Activated CD4-positive, alpha-beta memory T cell treated with anti-CD3 and anti-CD28 coated beads, Interleukin-2, amount 10 ng/mL, durations not matched to agents 7 days and 5 days (primary cell): ENCODE measurements at regions not wholly inside any gene's neighbourhood (a gene's known extent, or its start where the extent isn't known, plus 50 kb on each side); places are given as distances from the start of the nearest gene placed in this dataset.

Source experiments
- CTCF ChIA-PET: fragments of 350-600 bp; sonication (Branson Sonifier 250); formaldehyde crosslinking; loops from one replicate; lab custom pipeline; 2021; ENCODE audit warnings: antibody characterized with exemption, inconsistent platforms; lab: Charles Lee
- POLR2A ChIA-PET: fragments of 350-600 bp; sonication (Branson Sonifier 250); formaldehyde crosslinking; loops from one replicate; lab custom pipeline; 2021; ENCODE audit warnings: antibody characterized with exemption; lab: Charles Lee
- DNase-seq: peaks from one replicate; pipeline ENCODE4 v3.0.0-alpha.2; 2020
- H3K27ac Mint-ChIP-seq: one replicate; pipeline ENCODE4 v1.8.0; 2021; ENCODE audit warnings: mild to moderate bottlenecking, mixed read lengths
- H3K27me3 Mint-ChIP-seq: one replicate; pipeline ENCODE4 v1.8.0; 2021; ENCODE audit warnings: mixed read lengths
- H3K36me3 Mint-ChIP-seq: one replicate; pipeline ENCODE4 v1.8.0; 2021; ENCODE audit warnings: low read depth, mixed read lengths
- H3K4me1 Mint-ChIP-seq: one replicate; pipeline ENCODE4 v1.8.0; 2021; ENCODE audit warnings: mixed read lengths
- H3K4me3 Mint-ChIP-seq: one replicate; pipeline ENCODE4 v1.8.0; 2021; ENCODE audit warnings: mild to moderate bottlenecking, mixed read lengths
- H3K9me3 Mint-ChIP-seq: one replicate; pipeline ENCODE4 v1.8.0; 2021; ENCODE audit warnings: mixed read lengths

GRCh38 chr10:33732161-33732680 is 397.8 kb upstream of the NRP1 start:
- Mint-ChIP-seq H3K36me3 (no peaks in the 10 kb centered on the region), H3K4me1 (no peaks in the 10 kb centered on the region), H3K27ac (no peak overlapping the region), H3K4me3 (no peak overlapping the region), H3K9me3 (no peaks in the 10 kb centered on the region), H3K27me3 (peaks cover 7% of the 10 kb centered on the region)
- ChIA-PET CTCF (no interaction called here), POLR2A (no interaction called here)
- no peak for DNase-seq

GRCh38 chr10:33731322-33731721 is 396.9 kb upstream of the NRP1 start:
- POLR2A ChIA-PET = no interaction called here
- no peak for DNase-seq
- Mint-ChIP-seq H3K4me1 (no peaks in the 10 kb centered on the region), H3K36me3 (no peaks in the 10 kb centered on the region), H3K9me3 (no peaks in the 10 kb centered on the region), H3K27me3 (peaks cover 7% of the 10 kb centered on the region), H3K4me3 (no peak overlapping the region), H3K27ac (no peak overlapping the region)
- CTCF ChIA-PET = no interaction called here

GRCh38 chr10:33725430-33725829 is 391.0 kb upstream of the NRP1 start:
- H3K4me1 Mint-ChIP-seq = no peaks in the 10 kb centered on the region
- no peaks in the 10 kb centered on the region for H3K9me3 Mint-ChIP-seq
- peaks cover 6% of the 10 kb centered on the region for H3K27me3 Mint-ChIP-seq
- DNase-seq = no peak
- CTCF ChIA-PET = no interaction called here
- H3K36me3 Mint-ChIP-seq = no peaks in the 10 kb centered on the region
- H3K27ac Mint-ChIP-seq = no peak overlapping the region
- H3K4me3 Mint-ChIP-seq = no peak overlapping the region
- POLR2A ChIA-PET = no interaction called here

- Mint-ChIP-seq H3K4me1 (no peaks in the 10 kb centered on the region), H3K27me3 (no peaks in the 10 kb centered on the region), H3K36me3 (no peaks in the 10 kb centered on the region), H3K4me3 (no peak overlapping the region), H3K9me3 (no peaks in the 10 kb centered on the region), H3K27ac (no peak overlapping the region)
- CTCF ChIA-PET = no interaction called here
- POLR2A ChIA-PET = no interaction called here
- no peak for DNase-seq
Measured at GRCh38 chr10:33723181-33723580, 388.7 kb upstream of the NRP1 start.

GRCh38 chr10:33722067-33722466 is 387.6 kb upstream of the NRP1 start:
- ChIA-PET POLR2A (no interaction called here), CTCF (no interaction called here)
- Mint-ChIP-seq H3K36me3 (no peaks in the 10 kb centered on the region), H3K4me1 (no peaks in the 10 kb centered on the region), H3K27ac (no peak overlapping the region), H3K4me3 (no peak overlapping the region), H3K9me3 (no peaks in the 10 kb centered on the region), H3K27me3 (no peaks in the 10 kb centered on the region)
- no peak for DNase-seq

GRCh38 chr10:33721509-33721908 is 387.0 kb upstream of the NRP1 start:
- H3K36me3 Mint-ChIP-seq = no peaks in the 10 kb centered on the region
- H3K27me3 Mint-ChIP-seq = no peaks in the 10 kb centered on the region
- H3K27ac Mint-ChIP-seq = no peak overlapping the region
- no peak overlapping the region for H3K4me3 Mint-ChIP-seq
- no peaks in the 10 kb centered on the region for H3K4me1 Mint-ChIP-seq
- no peaks in the 10 kb centered on the region for H3K9me3 Mint-ChIP-seq
- CTCF ChIA-PET = no interaction called here
- POLR2A ChIA-PET = no interaction called here
- no peak for DNase-seq

GRCh38 chr10:33720161-33720560 is 385.7 kb upstream of the NRP1 start:
- no peaks in the 10 kb centered on the region for H3K9me3 Mint-ChIP-seq
- ChIA-PET POLR2A (no interaction called here), CTCF (no interaction called here)
- H3K27me3 Mint-ChIP-seq = peaks cover 2% of the 10 kb centered on the region
- DNase-seq = no peak
- H3K27ac Mint-ChIP-seq = no peak overlapping the region
- no peaks in the 10 kb centered on the region for H3K36me3 Mint-ChIP-seq
- H3K4me3 Mint-ChIP-seq = no peak overlapping the region
- no peaks in the 10 kb centered on the region for H3K4me1 Mint-ChIP-seq

- H3K27me3 Mint-ChIP-seq = peaks cover 2% of the 10 kb centered on the region
- ChIA-PET POLR2A (no interaction called here), CTCF (no interaction called here)
- no peaks in the 10 kb centered on the region for H3K36me3 Mint-ChIP-seq
- no peaks in the 10 kb centered on the region for H3K9me3 Mint-ChIP-seq
- H3K27ac Mint-ChIP-seq = no peak overlapping the region
- H3K4me1 Mint-ChIP-seq = no peaks in the 10 kb centered on the region
- DNase-seq = no peak
- H3K4me3 Mint-ChIP-seq = no peak overlapping the region
Measured at GRCh38 chr10:33719005-33719703, 384.7 kb upstream of the NRP1 start.

GRCh38 chr10:33716501-33717267 is 382.2 kb upstream of the NRP1 start:
- H3K4me1 Mint-ChIP-seq = no peaks in the 10 kb centered on the region
- no peak overlapping the region for H3K4me3 Mint-ChIP-seq
- DNase-seq = no peak
- CTCF ChIA-PET = no interaction called here
- POLR2A ChIA-PET = no interaction called here
- H3K9me3 Mint-ChIP-seq = no peaks in the 10 kb centered on the region
- H3K27me3 Mint-ChIP-seq = peaks cover 2% of the 10 kb centered on the region
- H3K27ac Mint-ChIP-seq = no peak overlapping the region
- H3K36me3 Mint-ChIP-seq = no peaks in the 10 kb centered on the region

GRCh38 chr10:33715303-33715975 is 381.0 kb upstream of the NRP1 start:
- ChIA-PET CTCF (no interaction called here), POLR2A (no interaction called here)
- H3K4me3 Mint-ChIP-seq = no peak overlapping the region
- H3K27ac Mint-ChIP-seq = no peak overlapping the region
- no peaks in the 10 kb centered on the region for H3K9me3 Mint-ChIP-seq
- H3K36me3 Mint-ChIP-seq = no peaks in the 10 kb centered on the region
- DNase-seq = no peak
- no peaks in the 10 kb centered on the region for H3K4me1 Mint-ChIP-seq
- peaks cover 2% of the 10 kb centered on the region for H3K27me3 Mint-ChIP-seq

GRCh38 chr10:33712825-33713224 is 378.4 kb upstream of the NRP1 start:
- H3K4me3 Mint-ChIP-seq = no peak overlapping the region
- H3K27ac Mint-ChIP-seq = no peak overlapping the region
- ChIA-PET POLR2A (no interaction called here), CTCF (no interaction called here)
- no peaks in the 10 kb centered on the region for H3K9me3 Mint-ChIP-seq
- H3K36me3 Mint-ChIP-seq = no peaks in the 10 kb centered on the region
- no peaks in the 10 kb centered on the region for H3K4me1 Mint-ChIP-seq
- H3K27me3 Mint-ChIP-seq = peaks cover 2% of the 10 kb centered on the region
- no peak for DNase-seq

GRCh38 chr10:33710006-33710405 is 375.5 kb upstream of the NRP1 start:
- Mint-ChIP-seq H3K27me3 (peaks cover 4% of the 10 kb centered on the region), H3K4me3 (no peak overlapping the region), H3K36me3 (no peaks in the 10 kb centered on the region), H3K9me3 (no peaks in the 10 kb centered on the region), H3K4me1 (no peaks in the 10 kb centered on the region), H3K27ac (no peak overlapping the region)
- no peak for DNase-seq
- POLR2A ChIA-PET = no interaction called here
- CTCF ChIA-PET = no interaction called here

- no peak for DNase-seq
- POLR2A ChIA-PET = no interaction called here
- Mint-ChIP-seq H3K9me3 (no peaks in the 10 kb centered on the region), H3K4me3 (no peak overlapping the region), H3K36me3 (no peaks in the 10 kb centered on the region), H3K27ac (no peak overlapping the region), H3K4me1 (no peaks in the 10 kb centered on the region), H3K27me3 (peaks cover 4% of the 10 kb centered on the region)
- CTCF ChIA-PET = no interaction called here
Measured at GRCh38 chr10:33709008-33709753, 374.7 kb upstream of the NRP1 start.
